OCI-LY3 (cell line): ENCODE measurements at regions not wholly inside any gene's neighbourhood (a gene's known extent, or its start where the extent isn't known, plus 50 kb on each side); places are given as distances from the start of the nearest gene placed in this dataset.

Experiments used
- CTCF ChIP-seq: fragments of 200-600, 300-600 bp; sonication (generic); IDR thresholded peaks from 2 replicates; pipeline ENCODE4 v1.5.1; 2014; ENCODE audit warnings: antibody characterized with exemption, low read length, low read depth
- EZH2phosphoT487 ChIP-seq: fragments of 200-600 bp; shearing (Covaris generic); IDR thresholded peaks from 2 replicates; pipeline ENCODE4 v1.6.1; 2018; ENCODE audit warnings: antibody characterized with exemption, mixed run types, low read depth

- no peak for TF ChIP-seq CTCF
- TF ChIP-seq EZH2phosphoT487 = no peak
These were observed 148.4 kb upstream of the SFRP2 start for GRCh38 chr4:153937289-153937688.
